GM12878 (cell line): ENCODE measurements at regions not wholly inside any gene's neighbourhood (a gene's known extent, or its start where the extent isn't known, plus 50 kb on each side); places are given as distances from the start of the nearest gene placed in this dataset.
"Not testable (repeated sequence)": the region's sequence is repeated elsewhere in the genome, so short reads cannot be mapped to it uniquely, and the experiment has no call there.

Experiments
- ATAC-seq: fragments of 200-7000 bp; cut with Tn5 transposase; 3 replicates; pipeline ENCODE4 v1.9.1; 2020; ENCODE audit warnings: mild to moderate bottlenecking, moderate library complexity
- BruUV-seq: library from RNA; stranded (reverse); fragments of 400-500 nt; replicated peaks from 2 replicates; lab custom pipeline; 2021; lab: Mats Ljungman, UMichigan
- CTCF ChIA-PET: fragments of 300-600 bp; sonication (Branson Sonifier 250); formaldehyde crosslinking; extraction: SDS; loops from one replicate; lab custom pipeline; 2021; ENCODE audit warnings: inconsistent platforms; lab: Yijun Ruan, JAX
- POLR2A ChIA-PET: fragments of 350-600 bp; formaldehyde crosslinking; extraction: SDS; loops from one replicate; lab custom pipeline; 2021; ENCODE audit warnings: inconsistent platforms; lab: Charles Lee
- RAD21 ChIA-PET: fragments of 300-600 bp; sonication (Branson Sonifier 250); formaldehyde crosslinking; loops from one replicate; lab custom pipeline; 2023; ENCODE audit warnings: antibody characterized with exemption; ENCODE audit not compliant: unreplicated experiment; lab: Charles Lee
- SMC1A ChIA-PET: fragments of 300-600 bp; sonication (Branson Sonifier 250); formaldehyde crosslinking; loops from one replicate; lab custom pipeline; 2023; ENCODE audit not compliant: unreplicated experiment, uncharacterized antibody; lab: Charles Lee
- DNase-seq: peaks from one replicate; pipeline ENCODE4 v3.0.0-alpha.2; 2011; ENCODE audit warnings: low read depth, low spot score
- FAIRE-seq: peaks from 3 replicates; lab custom pipeline; 2011; peaks lifted over from hg19 to GRCh38; lab: Jason Lieb, UNC
- H2AFZ ChIP-seq: 2 replicates; pipeline ENCODE4 v1.6.0; 2011; ENCODE audit warnings: low read depth, low read length, control low read depth; ENCODE audit not compliant: control insufficient read depth
- H3K27ac ChIP-seq: 2 replicates; pipeline ENCODE4 v1.5.1; 2011; ENCODE audit warnings: control low read depth; ENCODE audit not compliant: control insufficient read depth, insufficient read depth
- H3K27me3 ChIP-seq, 2 experiments: replicated peaks in 1 of 2; 2 replicates each; pipeline versions ENCODE4 v1.6.0 to v1.6.1; 2011; ENCODE audit warnings: low read length in 1 of 2; ENCODE audit not compliant: control insufficient read depth in 2 of 2, insufficient read depth in 2 of 2
- H3K36me3 ChIP-seq, 2 experiments: 2 replicates each; pipeline ENCODE4 v1.5.1; 2011; ENCODE audit warnings: low read length in 1 of 2; ENCODE audit not compliant: control insufficient read depth in 2 of 2, insufficient read depth in 2 of 2
- H3K4me1 ChIP-seq: 2 replicates; pipeline ENCODE4 v1.6.1; 2011; ENCODE audit warnings: mild to moderate bottlenecking, low read length, moderate library complexity, mixed read lengths; ENCODE audit not compliant: control insufficient read depth, insufficient read depth
- H3K4me2 ChIP-seq: 2 replicates; pipeline ENCODE4 v1.6.0; 2011; ENCODE audit warnings: control low read depth; ENCODE audit not compliant: control insufficient read depth, insufficient read depth
- H3K4me3 ChIP-seq: fragments of 200-600 bp; sonication (generic); 2 replicates; pipeline ENCODE4 v1.5.1; 2016
- H3K79me2 ChIP-seq: 2 replicates; pipeline ENCODE4 v1.6.0; 2011; ENCODE audit warnings: low read length; ENCODE audit not compliant: control insufficient read depth, insufficient read depth
- H3K9ac ChIP-seq: 2 replicates; pipeline ENCODE4 v1.8.0; 2011; ENCODE audit warnings: low read length, control low read depth, mixed read lengths; ENCODE audit not compliant: control insufficient read depth, insufficient read depth
- H3K9me3 ChIP-seq: replicated peaks from 3 replicates; pipeline ENCODE4 v1.5.1; 2011; ENCODE audit warnings: mild to moderate bottlenecking, low read length; ENCODE audit not compliant: control insufficient read depth, insufficient read depth
- H4K20me1 ChIP-seq: 2 replicates; pipeline ENCODE4 v1.6.0; 2011; ENCODE audit not compliant: control insufficient read depth, insufficient read depth
- CBX5 ChIP-seq: sonication (generic); IDR thresholded peaks from 2 replicates; pipeline ENCODE4 v1.6.1; 2016; ENCODE audit warnings: low read depth, moderate library complexity, mild to moderate bottlenecking, inconsistent platforms
- CHD1 ChIP-seq: IDR thresholded peaks from 2 replicates; pipeline ENCODE4 v1.6.1; 2012; ENCODE audit warnings: low read depth, low read length, improper control_type of control experiment
- RUNX3 ChIP-seq: IDR thresholded peaks from 2 replicates; pipeline ENCODE4 v1.6.1; 2012; ENCODE audit warnings: low read length, inconsistent platforms
- SIN3A ChIP-seq: IDR thresholded peaks from 2 replicates; pipeline ENCODE4 v1.6.1; 2012; ENCODE audit warnings: low read depth, low read length, improper control_type of control experiment
- WGBS: methylation state at CpG from one replicate; pipeline ENCODE4 v1.1.6; 2016; ENCODE audit warnings: low lambda C conversion rate; ENCODE audit not compliant: insufficient replicate concordance, insufficient coverage; ENCODE audit errors: missing lambda C conversion rate; 5-methylcytosine and 5-hydroxymethylcytosine counted together
- in situ Hi-C: fragments of 300-500 bp; cut with MboI; formaldehyde crosslinking; loops from 9 replicates; pipeline ENCODE4 v1.14.3; 2018; ENCODE audit warnings: mixed read lengths
- intact Hi-C: fragments of 100-400 bp; cut with micrococcal nuclease; formaldehyde crosslinking; loops from one replicate; pipeline ENCODE4 v1.14.2; 2022; ENCODE audit not compliant: unreplicated experiment
- TF ChIP-seq, protein P1 (sequence below): fragments of 450-650 bp; IDR thresholded peaks from 2 replicates; pipeline ENCODE4 v1.6.1; 2017; ENCODE audit warnings: borderline replicate concordance

DNA sequence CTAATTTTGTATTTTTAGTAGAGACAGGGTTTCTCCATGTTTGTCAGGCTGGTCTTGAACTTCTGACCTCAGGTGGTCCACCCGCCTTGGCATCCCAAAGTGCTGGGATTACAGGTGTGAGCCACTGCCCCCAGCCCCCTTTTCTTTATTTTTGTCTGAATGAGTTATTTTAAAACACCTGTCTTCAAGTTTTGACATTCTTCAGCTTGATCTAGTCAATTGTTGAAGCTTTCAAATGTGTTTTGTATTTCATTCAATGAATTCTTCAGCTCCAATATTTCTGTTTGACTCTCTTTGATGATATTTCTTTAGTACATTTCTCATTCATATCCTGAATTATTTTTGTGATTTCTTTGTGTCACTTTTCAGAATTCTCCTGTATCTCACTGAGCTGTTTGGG, 486.2 kb downstream of the DMAC1 start:
- Histone ChIP-seq H3K27me3 (no peaks in the 10 kb centered on the region), H2AFZ (no peak overlapping the region), H3K4me2 (no peak overlapping the region)
- no peak for TF ChIP-seq RUNX3
- TF ChIP-seq, protein P1, sequence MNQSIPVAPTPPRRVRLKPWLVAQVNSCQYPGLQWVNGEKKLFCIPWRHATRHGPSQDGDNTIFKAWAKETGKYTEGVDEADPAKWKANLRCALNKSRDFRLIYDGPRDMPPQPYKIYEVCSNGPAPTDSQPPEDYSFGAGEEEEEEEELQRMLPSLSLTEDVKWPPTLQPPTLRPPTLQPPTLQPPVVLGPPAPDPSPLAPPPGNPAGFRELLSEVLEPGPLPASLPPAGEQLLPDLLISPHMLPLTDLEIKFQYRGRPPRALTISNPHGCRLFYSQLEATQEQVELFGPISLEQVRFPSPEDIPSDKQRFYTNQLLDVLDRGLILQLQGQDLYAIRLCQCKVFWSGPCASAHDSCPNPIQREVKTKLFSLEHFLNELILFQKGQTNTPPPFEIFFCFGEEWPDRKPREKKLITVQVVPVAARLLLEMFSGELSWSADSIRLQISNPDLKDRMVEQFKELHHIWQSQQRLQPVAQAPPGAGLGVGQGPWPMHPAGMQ, result no peak
- no peak for TF ChIP-seq CHD1
- TF ChIP-seq CBX5, result 0 out of 2 replicates have a peak, but pooled peaks have one; percentile 32
- no peak for TF ChIP-seq SIN3A
- TF ChIP-seq, all 136 proteins: peak for 1
- SMC1A ChIA-PET, result no interaction called here
- Histone ChIP-seq H4K20me1 (no peaks in the 10 kb centered on the region), H3K36me3 (no peaks in the 10 kb centered on the region), H3K9me3 (peaks cover 9% of the 10 kb centered on the region; the same call in 2 of the 3 replicates), H3K4me1 (no peaks in the 10 kb centered on the region), H3K79me2 (no peaks in the 10 kb centered on the region), H3K27ac (no peak overlapping the region), H3K4me3 (no peak overlapping the region), H3K9ac (no peak overlapping the region)
- RAD21 ChIA-PET, result no interaction called here
- in situ Hi-C loops (loop anchor here (25.0 kb wide), 1 partner anchor 101 kb away; no protein-coding TSS in a partner anchor), intact Hi-C loops (no loop called here)
- POLR2A ChIA-PET, result no interaction called here
- ATAC-seq (no peak), DNase-seq (no peak), FAIRE-seq (no peak)
- CTCF ChIA-PET, result no interaction called here
- BruUV-seq, result no TSS peak
- 50% methylated on average over 1 of the region's 1 CpG for WGBS

DNA sequence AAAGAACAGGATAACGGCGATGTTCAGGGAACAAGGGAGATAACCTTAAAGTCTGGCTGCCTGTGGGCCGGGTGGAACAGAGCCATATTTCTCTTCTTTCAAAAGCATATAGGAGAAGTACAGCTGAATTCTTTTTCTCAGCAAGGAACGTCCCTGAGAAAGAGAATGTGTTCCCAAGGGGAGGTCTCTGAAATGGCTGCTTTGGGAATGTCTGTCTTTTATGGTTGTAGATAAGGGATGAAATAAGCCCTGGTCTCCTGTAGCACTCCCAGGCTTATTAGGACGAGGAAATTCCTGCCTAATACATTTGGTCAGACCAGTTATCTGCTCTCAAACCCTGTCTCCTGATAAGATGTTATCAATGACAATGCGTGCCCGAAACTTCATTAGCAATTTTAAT, 490.5 kb downstream of the DMAC1 start:
- RAD21 ChIA-PET, POLR2A ChIA-PET, H3K27me3 ChIP-seq: not testable (repeated sequence)

More for the DNA sequence above, 490.5 kb downstream of the DMAC1 start:
- intact Hi-C loops, SMC1A ChIA-PET, H4K20me1 ChIP-seq, H3K27ac ChIP-seq, FAIRE-seq, ATAC-seq, H2AFZ ChIP-seq, H3K36me3 ChIP-seq, BruUV-seq, H3K9me3 ChIP-seq, H3K79me2 ChIP-seq, H3K4me1 ChIP-seq, DNase-seq, H3K4me2 ChIP-seq, H3K9ac ChIP-seq, CTCF ChIA-PET, H3K4me3 ChIP-seq: not testable (repeated sequence)
- WGBS, result 51% methylated on average over 7 of the region's 7 CpGs
- peak; percentile 40; the same call in 1 of the 2 replicates for TF ChIP-seq CBX5
- in situ Hi-C loops, result loop anchor here (25.0 kb wide), 1 partner anchor 97 kb away; no protein-coding TSS in a partner anchor
